A673 (cell line): ENCODE measurements at regions not wholly inside any gene's neighbourhood (a gene's known extent, or its start where the extent isn't known, plus 50 kb on each side); places are given as distances from the start of the nearest gene placed in this dataset.

Experiments
- BruUV-seq: library from RNA; stranded (reverse); fragments of 400-500 nt; replicated peaks from 2 replicates; lab custom pipeline; 2021; lab: Mats Ljungman, UMichigan
- CTCF ChIA-PET: fragments of 300-600 bp; sonication (Branson Sonifier 250); formaldehyde crosslinking; loops from one replicate; lab custom pipeline; 2022; ENCODE audit warnings: antibody characterized with exemption; lab: Charles Lee
- POLR2A ChIA-PET: fragments of 300-600 bp; sonication (Branson Sonifier 250); formaldehyde crosslinking; loops from one replicate; lab custom pipeline; 2022; ENCODE audit warnings: antibody characterized with exemption; ENCODE audit not compliant: low non-redundant PET; lab: Charles Lee
- DNase-seq: peaks from one replicate; pipeline ENCODE4 v3.0.0-alpha.2; 2015; ENCODE audit warnings: low spot score
- H3K27ac ChIP-seq: fragments of 200-600 bp; sonication (generic); 2 replicates; pipeline ENCODE4 v1.5.1; 2016; ENCODE audit warnings: mixed run types, low read depth, mild to moderate bottlenecking, mixed read lengths, antibody characterized with exemption, low read length; ENCODE audit not compliant: poor library complexity, severe bottlenecking
- H3K27me3 ChIP-seq: fragments of 200-600 bp; sonication (generic); replicated peaks from 2 replicates; pipeline ENCODE4 v1.6.1; 2017; ENCODE audit warnings: mixed run types, low read depth, mild to moderate bottlenecking, mixed read lengths, antibody characterized with exemption, low read length; ENCODE audit not compliant: insufficient read depth, poor library complexity
- H3K36me3 ChIP-seq: fragments of 200-600 bp; sonication (generic); 2 replicates; pipeline ENCODE4 v1.6.1; 2016; ENCODE audit warnings: mixed run types, mild to moderate bottlenecking, mixed read lengths, antibody characterized with exemption, low read length; ENCODE audit not compliant: insufficient read depth, poor library complexity, severe bottlenecking
- H3K4me1 ChIP-seq: fragments of 200-600 bp; sonication (generic); 2 replicates; pipeline ENCODE4 v1.6.1; 2017; ENCODE audit warnings: mixed run types, mild to moderate bottlenecking, mixed read lengths, antibody characterized with exemption, low read length; ENCODE audit not compliant: insufficient read depth, poor library complexity, severe bottlenecking
- H3K4me3 ChIP-seq: fragments of 200-600 bp; sonication (generic); 2 replicates; pipeline ENCODE4 v1.5.1; 2016; ENCODE audit warnings: low read depth, mixed run types, mild to moderate bottlenecking, mixed read lengths, low read length; ENCODE audit not compliant: poor library complexity, severe bottlenecking
- H3K9me3 ChIP-seq: fragments of 200-600 bp; sonication (generic); 2 replicates; pipeline ENCODE4 v1.6.1; 2016; ENCODE audit warnings: mixed run types, low read depth, mild to moderate bottlenecking, mixed read lengths, antibody characterized with exemption, low read length; ENCODE audit not compliant: poor library complexity, severe bottlenecking
- CTCF ChIP-seq: fragments of 300-800, 200-600 bp; sonication (generic); conservative IDR thresholded peaks from 2 replicates; pipeline ENCODE4 v1.5.1; 2017; ENCODE audit warnings: low read depth, mild to moderate bottlenecking, antibody characterized with exemption, low read length, moderate library complexity, mixed read lengths
- EZH2 ChIP-seq: fragments of 200-600 bp; sonication (generic); IDR thresholded peaks from 2 replicates; pipeline ENCODE4 v1.6.1; 2017; ENCODE audit warnings: borderline replicate concordance, low read depth, mild to moderate bottlenecking, mixed read lengths, antibody characterized with exemption, low read length; ENCODE audit not compliant: poor library complexity, severe bottlenecking
- intact Hi-C: fragments of 100-400 bp; cut with micrococcal nuclease; formaldehyde crosslinking; loops from one replicate; pipeline ENCODE4 v1.10.0; 2022; ENCODE audit not compliant: unreplicated experiment

- ChIA-PET CTCF (no interaction called here), POLR2A (no interaction called here)
- H3K4me1 ChIP-seq: no peaks in the 10 kb centered on the region
- no peaks in the 10 kb centered on the region for H3K27me3 ChIP-seq
- no peak for DNase-seq
- no TSS peak for BruUV-seq
- intact Hi-C loops: no loop called here
- no peak overlapping the region for H3K4me3 ChIP-seq
- no peak for TF ChIP-seq EZH2
- TF ChIP-seq CTCF: no peak
- H3K36me3 ChIP-seq: no peaks in the 10 kb centered on the region
- H3K27ac ChIP-seq: no peak overlapping the region
- H3K9me3 ChIP-seq: no peaks in the 10 kb centered on the region
Measured at GRCh38 chr12:111074559-111074958, 154.2 kb upstream of the MYL2 start.

- TF ChIP-seq CTCF: no peak
- no peak for TF ChIP-seq EZH2
- H3K27me3 ChIP-seq: no peaks in the 10 kb centered on the region
- no TSS peak for BruUV-seq
- no peaks in the 10 kb centered on the region for H3K36me3 ChIP-seq
- no peak overlapping the region for H3K4me3 ChIP-seq
- CTCF ChIA-PET: no interaction called here
- intact Hi-C loops: no loop called here
- no peaks in the 10 kb centered on the region for H3K4me1 ChIP-seq
- H3K9me3 ChIP-seq: no peaks in the 10 kb centered on the region
- POLR2A ChIA-PET: no interaction called here
- no peak overlapping the region for H3K27ac ChIP-seq
- no peak for DNase-seq
Measured at GRCh38 chr12:111073370-111073769, 153.0 kb upstream of the MYL2 start.

GRCh38 chr12:111072299-111072698 lies 151.9 kb upstream of the MYL2 start:
- Histone ChIP-seq H3K36me3 (no peaks in the 10 kb centered on the region), H3K27ac (no peak overlapping the region), H3K4me1 (peaks cover 5% of the 10 kb centered on the region), H3K27me3 (no peaks in the 10 kb centered on the region), H3K9me3 (no peaks in the 10 kb centered on the region), H3K4me3 (no peak overlapping the region)
- ChIA-PET POLR2A (no interaction called here), CTCF (no interaction called here)
- intact Hi-C loops: no loop called here
- TF ChIP-seq EZH2 (no peak), CTCF (no peak)
- no peak for DNase-seq
- no TSS peak for BruUV-seq
